AG10803 (cell line): ENCODE measurements at regions not wholly inside any gene's neighbourhood (a gene's known extent, or its start where the extent isn't known, plus 50 kb on each side); places are given as distances from the start of the nearest gene placed in this dataset.

Experiments used
- DNase-seq: peaks from one replicate; pipeline ENCODE4 v3.0.0; 2010; ENCODE audit warnings: low read depth
- H3K4me3 ChIP-seq: 2 replicates; pipeline ENCODE4 v1.5.1; 2011; ENCODE audit warnings: mild to moderate bottlenecking, low read length, control low read depth
- TF ChIP-seq, protein P1 (sequence below): conservative IDR thresholded peaks from 2 replicates; pipeline ENCODE4 v1.5.1; 2011; ENCODE audit warnings: mild to moderate bottlenecking, low read length, control low read depth, inconsistent platforms

DNA sequence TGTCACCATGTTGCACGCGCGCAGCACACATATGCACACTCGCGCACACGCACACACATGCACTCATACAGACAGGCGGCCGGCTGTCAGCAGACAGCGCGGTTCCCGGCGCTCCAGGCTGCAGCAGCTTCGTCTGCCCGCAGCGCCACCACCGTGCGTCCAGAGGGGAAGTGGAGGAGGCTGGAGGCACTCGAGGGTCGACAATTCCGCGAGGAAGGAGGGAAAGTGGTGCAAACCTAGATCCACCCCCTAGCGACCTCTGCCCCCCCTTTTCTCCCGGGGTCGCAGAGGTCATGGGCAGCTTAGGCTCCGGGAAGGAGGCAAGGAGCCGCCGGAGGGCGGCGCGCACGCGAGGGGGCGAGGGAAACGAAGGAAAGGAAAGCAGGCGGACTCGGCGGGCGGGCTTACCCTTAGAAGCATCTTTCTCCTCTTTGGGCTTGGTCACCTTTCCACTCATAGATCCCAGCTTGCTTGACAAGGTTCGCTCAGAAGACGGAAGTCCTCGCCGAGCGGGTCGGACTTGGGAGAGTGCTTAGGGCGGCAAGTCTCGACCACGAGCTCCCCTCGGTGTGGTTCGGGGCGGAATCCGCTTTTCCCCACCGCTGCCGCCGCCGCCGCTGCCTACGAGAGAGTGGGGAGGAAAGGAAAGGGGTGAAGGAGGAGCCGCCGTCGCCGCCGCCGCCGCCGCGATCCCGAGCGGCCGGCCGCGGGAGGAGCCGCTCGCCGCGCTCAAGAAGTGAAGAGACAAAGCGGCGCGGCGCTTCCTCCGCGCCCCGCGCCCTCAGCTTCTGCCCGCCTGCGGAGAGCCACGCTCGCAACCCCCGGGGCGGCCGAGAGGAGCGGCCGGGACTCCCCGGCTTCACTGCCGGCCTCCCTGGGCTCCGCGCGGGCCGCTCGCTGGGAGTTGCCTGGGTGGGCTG is 326.6 kb upstream of the F9 start:
- TF ChIP-seq, protein P1, sequence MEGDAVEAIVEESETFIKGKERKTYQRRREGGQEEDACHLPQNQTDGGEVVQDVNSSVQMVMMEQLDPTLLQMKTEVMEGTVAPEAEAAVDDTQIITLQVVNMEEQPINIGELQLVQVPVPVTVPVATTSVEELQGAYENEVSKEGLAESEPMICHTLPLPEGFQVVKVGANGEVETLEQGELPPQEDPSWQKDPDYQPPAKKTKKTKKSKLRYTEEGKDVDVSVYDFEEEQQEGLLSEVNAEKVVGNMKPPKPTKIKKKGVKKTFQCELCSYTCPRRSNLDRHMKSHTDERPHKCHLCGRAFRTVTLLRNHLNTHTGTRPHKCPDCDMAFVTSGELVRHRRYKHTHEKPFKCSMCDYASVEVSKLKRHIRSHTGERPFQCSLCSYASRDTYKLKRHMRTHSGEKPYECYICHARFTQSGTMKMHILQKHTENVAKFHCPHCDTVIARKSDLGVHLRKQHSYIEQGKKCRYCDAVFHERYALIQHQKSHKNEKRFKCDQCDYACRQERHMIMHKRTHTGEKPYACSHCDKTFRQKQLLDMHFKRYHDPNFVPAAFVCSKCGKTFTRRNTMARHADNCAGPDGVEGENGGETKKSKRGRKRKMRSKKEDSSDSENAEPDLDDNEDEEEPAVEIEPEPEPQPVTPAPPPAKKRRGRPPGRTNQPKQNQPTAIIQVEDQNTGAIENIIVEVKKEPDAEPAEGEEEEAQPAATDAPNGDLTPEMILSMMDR: peak; percentile 10; the same call in 1 of the 2 replicates
- peak overlapping the region; percentile 65 for H3K4me3 ChIP-seq
- peak; percentile 27 for DNase-seq

DNA sequence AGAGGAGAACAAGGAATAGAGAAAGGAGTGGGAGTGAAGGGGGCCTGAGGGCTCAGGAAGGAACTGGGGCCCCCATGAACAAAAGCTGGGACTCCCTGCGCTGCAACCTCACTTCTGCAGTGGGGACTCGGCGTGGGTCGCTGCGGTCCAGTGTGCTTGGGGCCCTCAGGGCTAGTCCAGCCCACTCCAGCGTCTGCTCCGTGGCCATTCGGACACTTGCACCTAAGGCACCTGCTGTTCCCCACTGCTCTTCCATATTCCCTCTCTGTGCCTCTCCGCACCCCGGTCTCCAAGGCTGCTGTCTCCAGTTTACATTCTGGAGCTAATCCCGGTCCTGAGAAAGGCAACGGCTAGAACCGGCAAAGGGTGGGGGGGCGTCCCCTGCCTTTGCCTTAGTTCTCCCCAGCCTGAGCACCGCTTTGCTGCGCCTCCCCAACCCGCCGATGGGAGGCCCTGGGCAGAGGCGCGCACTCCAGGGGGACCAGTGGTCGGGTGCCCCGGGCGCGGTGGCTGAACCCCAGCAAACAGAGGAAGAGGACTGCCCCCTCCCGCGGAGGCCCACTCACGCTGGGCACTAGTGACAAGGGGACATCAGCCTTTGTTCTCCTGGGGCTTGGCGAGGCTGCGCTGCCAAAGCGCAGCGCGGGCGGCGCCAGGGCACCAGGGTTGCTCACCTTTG is 327.7 kb upstream of the F9 start:
- TF ChIP-seq, protein P1: no peak
- H3K4me3 ChIP-seq: peak overlapping the region; percentile 65
- DNase-seq: no peak

DNA sequence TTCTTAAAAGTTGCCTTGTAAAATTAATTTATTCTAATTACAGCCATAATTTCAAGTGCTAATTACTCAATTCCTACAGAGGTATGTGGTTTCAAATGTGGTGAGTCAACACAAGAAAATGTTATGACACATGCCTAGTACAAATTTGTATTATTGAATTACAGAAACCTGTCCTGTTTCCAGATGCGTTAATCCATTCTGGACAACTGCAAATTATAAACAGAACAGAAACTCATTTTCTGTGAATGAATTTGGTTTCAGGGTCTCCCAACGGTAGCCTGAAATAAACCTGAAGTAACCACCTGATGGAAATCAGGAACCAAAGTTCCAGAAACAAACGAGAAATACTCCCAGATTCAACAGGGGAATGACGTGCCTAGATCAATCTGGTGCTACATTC is 328.6 kb upstream of the F9 start:
- no peak for DNase-seq
- TF ChIP-seq, protein P1: no peak
- H3K4me3 ChIP-seq: no peak overlapping the region

DNA sequence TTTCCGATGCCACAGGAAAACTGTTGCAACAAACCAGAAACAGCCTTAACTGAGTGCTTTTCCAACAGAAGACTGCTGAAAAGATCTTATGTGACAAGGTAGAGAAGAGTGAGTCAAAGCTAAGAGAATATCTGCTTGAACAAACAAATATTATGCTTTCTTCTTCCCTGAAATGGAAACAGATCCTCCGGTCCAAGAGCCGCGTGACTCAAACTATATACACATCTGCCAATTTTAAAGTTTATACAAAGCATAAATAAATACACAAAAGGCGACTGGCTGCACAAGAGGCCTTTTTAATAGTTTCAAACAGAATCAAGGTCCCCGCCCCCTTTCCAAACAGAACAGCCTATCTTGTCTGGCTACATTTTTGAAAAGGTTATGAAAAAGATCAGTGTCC is 329.7 kb upstream of the F9 start:
- no peak overlapping the region for H3K4me3 ChIP-seq
- no peak for DNase-seq
- TF ChIP-seq, protein P1: no peak

DNA sequence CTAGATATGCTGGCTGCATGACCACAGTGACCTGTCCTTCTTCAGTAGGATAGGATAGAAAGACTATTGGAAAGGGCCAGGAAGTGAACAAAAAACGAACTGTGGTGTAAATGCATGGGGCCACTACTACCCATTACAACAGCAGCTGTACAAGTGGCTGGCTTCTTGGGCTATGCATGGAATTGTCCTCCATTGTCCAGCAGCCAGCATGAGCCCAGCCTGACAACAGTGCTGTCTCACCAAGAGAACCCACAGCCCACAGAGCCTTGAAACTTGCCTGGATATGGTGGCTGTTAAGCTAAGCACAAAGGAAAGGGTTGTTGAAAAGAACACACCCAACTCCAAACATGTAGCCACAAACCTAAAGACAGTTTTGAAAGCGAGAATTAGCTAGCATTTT is 330.2 kb upstream of the F9 start:
- TF ChIP-seq, protein P1: no peak
- H3K4me3 ChIP-seq: no peak overlapping the region
- DNase-seq: no peak

DNA sequence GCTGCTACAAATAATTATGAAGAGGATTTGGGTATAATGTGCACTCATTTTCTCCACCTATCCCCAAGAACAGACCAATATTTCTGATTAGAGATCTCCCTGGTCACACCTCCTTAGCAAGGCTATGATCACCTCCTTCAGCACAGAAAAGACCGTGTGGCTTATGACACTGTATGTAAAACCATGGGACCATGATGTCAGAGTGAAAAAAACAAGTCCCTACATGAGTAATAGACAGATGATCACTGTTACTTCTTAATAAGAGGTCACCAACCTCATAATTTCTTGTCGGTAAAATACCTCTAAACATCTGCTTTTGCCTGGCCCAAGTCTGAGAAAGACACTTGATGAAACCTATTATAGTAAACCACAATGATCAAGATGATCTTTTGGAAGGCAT is 330.6 kb upstream of the F9 start:
- TF ChIP-seq, protein P1: no peak
- no peak overlapping the region for H3K4me3 ChIP-seq
- no peak for DNase-seq
